CD4-positive, alpha-beta memory T cell (primary cell): ENCODE measurements at regions not wholly inside any gene's neighbourhood (a gene's known extent, or its start where the extent isn't known, plus 50 kb on each side); places are given as distances from the start of the nearest gene placed in this dataset. TPM values are rescaled to one million over a fixed set of nuclear protein-coding genes. Genes with fewer than 3 reads are reported as not detected.

Experiments used
- microRNA-seq: library from miRNA; unstranded; fragments of <30 nt; microRNA quantifications from one replicate; pipeline ENCODE4 v1.2.0, GENCODE V29; 2021; ENCODE audit warnings: borderline replicate concordance, borderline number of aligned reads, borderline microRNAs expressed, mixed read lengths

Small RNA genes in the stretch of these regions (microRNA-seq; reads per million reads assigned to microRNA genes)
- not detected for gene MIR8060
